PFSK-1 (cell line): ENCODE measurements at regions not wholly inside any gene's neighbourhood (a gene's known extent, or its start where the extent isn't known, plus 50 kb on each side); places are given as distances from the start of the nearest gene placed in this dataset.

Source experiments
- POLR2AphosphoS5 ChIP-seq: IDR thresholded peaks from 2 replicates; pipeline ENCODE4 v1.6.1; 2012; ENCODE audit warnings: low read depth, mild to moderate bottlenecking, control low read depth, low read length, moderate library complexity
- SIN3A ChIP-seq: IDR thresholded peaks from 2 replicates; pipeline ENCODE4 v1.6.1; 2012; ENCODE audit warnings: mild to moderate bottlenecking, low read length, moderate library complexity, borderline replicate concordance; ENCODE audit not compliant: insufficient read depth
- TF ChIP-seq, protein P1 (sequence below), 2 experiments: IDR thresholded peaks; 2 replicates each; pipeline versions ENCODE4 v1.6.1 to v1.8.0; 2011 to 2012; ENCODE audit warnings: low read depth in 2 of 2, low read length in 2 of 2, control low read depth in 1 of 2, inconsistent platforms in 1 of 2, mild to moderate bottlenecking in 1 of 2, moderate library complexity in 1 of 2; ENCODE audit not compliant: insufficient read depth in 1 of 2

DNA sequence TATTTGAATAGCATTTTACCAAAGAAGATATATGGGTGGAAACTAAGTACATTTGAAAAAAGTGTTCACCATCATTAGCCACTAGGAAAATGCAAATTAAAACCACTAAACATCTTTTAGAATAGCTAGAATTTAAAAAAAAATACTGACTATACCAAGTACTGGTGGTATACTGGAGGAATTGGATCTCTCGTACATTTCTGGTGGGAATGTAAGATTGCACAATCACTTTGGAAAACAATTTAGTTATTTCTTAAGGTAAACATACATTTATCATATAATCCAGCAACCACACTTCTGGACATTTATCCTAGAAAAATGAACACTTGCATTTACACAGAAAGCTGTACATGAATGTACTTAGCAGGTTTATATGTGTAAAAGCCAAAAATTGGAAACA is 303.5 kb downstream of the MID1IP1 start:
- TF ChIP-seq POLR2AphosphoS5 (no peak), SIN3A (no peak)
- TF ChIP-seq, protein P1, sequence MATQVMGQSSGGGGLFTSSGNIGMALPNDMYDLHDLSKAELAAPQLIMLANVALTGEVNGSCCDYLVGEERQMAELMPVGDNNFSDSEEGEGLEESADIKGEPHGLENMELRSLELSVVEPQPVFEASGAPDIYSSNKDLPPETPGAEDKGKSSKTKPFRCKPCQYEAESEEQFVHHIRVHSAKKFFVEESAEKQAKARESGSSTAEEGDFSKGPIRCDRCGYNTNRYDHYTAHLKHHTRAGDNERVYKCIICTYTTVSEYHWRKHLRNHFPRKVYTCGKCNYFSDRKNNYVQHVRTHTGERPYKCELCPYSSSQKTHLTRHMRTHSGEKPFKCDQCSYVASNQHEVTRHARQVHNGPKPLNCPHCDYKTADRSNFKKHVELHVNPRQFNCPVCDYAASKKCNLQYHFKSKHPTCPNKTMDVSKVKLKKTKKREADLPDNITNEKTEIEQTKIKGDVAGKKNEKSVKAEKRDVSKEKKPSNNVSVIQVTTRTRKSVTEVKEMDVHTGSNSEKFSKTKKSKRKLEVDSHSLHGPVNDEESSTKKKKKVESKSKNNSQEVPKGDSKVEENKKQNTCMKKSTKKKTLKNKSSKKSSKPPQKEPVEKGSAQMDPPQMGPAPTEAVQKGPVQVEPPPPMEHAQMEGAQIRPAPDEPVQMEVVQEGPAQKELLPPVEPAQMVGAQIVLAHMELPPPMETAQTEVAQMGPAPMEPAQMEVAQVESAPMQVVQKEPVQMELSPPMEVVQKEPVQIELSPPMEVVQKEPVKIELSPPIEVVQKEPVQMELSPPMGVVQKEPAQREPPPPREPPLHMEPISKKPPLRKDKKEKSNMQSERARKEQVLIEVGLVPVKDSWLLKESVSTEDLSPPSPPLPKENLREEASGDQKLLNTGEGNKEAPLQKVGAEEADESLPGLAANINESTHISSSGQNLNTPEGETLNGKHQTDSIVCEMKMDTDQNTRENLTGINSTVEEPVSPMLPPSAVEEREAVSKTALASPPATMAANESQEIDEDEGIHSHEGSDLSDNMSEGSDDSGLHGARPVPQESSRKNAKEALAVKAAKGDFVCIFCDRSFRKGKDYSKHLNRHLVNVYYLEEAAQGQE (IDR thresholded peaks at IDR 0.05; ENCODE audit: insufficient read depth in 1 of 2, low read depth in 2 of 2, low read length in 2 of 2): no peak
